Activated CD4-positive, alpha-beta T cell treated with anti-CD3 and anti-CD28 coated beads for 36 hours (primary cell): ENCODE measurements at regions not wholly inside any gene's neighbourhood (a gene's known extent, or its start where the extent isn't known, plus 50 kb on each side); places are given as distances from the start of the nearest gene placed in this dataset.
A peak's percentile ranks its signal among the peaks of the same experiment; 100 is the strongest.
"Not testable (repeated sequence)": the region's sequence is repeated elsewhere in the genome, so short reads cannot be mapped to it uniquely, and the experiment has no call there.

ENCODE experiments used
- ATAC-seq: fragments of 200-7000 bp; cut with Tn5 transposase; one replicate; pipeline ENCODE4 v1.10.0; 2021; ENCODE audit warnings: mild to moderate bottlenecking, moderate library complexity
- CTCF ChIA-PET: fragments of 350-600 bp; sonication (Branson Sonifier 250); formaldehyde crosslinking; loops from one replicate; lab custom pipeline; 2021; ENCODE audit warnings: antibody characterized with exemption; lab: Charles Lee
- POLR2A ChIA-PET: fragments of 350-600 bp; sonication (Branson Sonifier 250); formaldehyde crosslinking; loops from one replicate; lab custom pipeline; 2021; ENCODE audit warnings: antibody characterized with exemption, inconsistent platforms; lab: Charles Lee
- DNase-seq: peaks from one replicate; pipeline ENCODE4 v3.0.0-alpha.2; 2020
- H3K27ac Mint-ChIP-seq: one replicate; pipeline ENCODE4 v1.8.0; 2021; ENCODE audit warnings: mixed read lengths
- H3K27me3 Mint-ChIP-seq: one replicate; pipeline ENCODE4 v1.8.0; 2021; ENCODE audit warnings: mixed read lengths
- H3K36me3 Mint-ChIP-seq: one replicate; pipeline ENCODE4 v1.8.0; 2021; ENCODE audit warnings: low read depth, mixed read lengths
- H3K4me1 Mint-ChIP-seq: one replicate; pipeline ENCODE4 v1.8.0; 2021; ENCODE audit warnings: mixed read lengths
- H3K4me3 Mint-ChIP-seq: one replicate; pipeline ENCODE4 v1.8.0; 2021; ENCODE audit warnings: mild to moderate bottlenecking, moderate library complexity, mixed read lengths
- H3K9me3 Mint-ChIP-seq: one replicate; pipeline ENCODE4 v1.8.0; 2021; ENCODE audit warnings: low read depth, mixed read lengths
- intact Hi-C, 2 experiments: fragments of 100-400 bp; cut with DNase I in 1 of 2; cut with micrococcal nuclease in 1 of 2; formaldehyde crosslinking; loops; one replicate each; pipeline versions ENCODE4 v1.14.2 to v1.15.1; 2022 to 2024; cut with DNase I, micrococcal nuclease

DNA sequence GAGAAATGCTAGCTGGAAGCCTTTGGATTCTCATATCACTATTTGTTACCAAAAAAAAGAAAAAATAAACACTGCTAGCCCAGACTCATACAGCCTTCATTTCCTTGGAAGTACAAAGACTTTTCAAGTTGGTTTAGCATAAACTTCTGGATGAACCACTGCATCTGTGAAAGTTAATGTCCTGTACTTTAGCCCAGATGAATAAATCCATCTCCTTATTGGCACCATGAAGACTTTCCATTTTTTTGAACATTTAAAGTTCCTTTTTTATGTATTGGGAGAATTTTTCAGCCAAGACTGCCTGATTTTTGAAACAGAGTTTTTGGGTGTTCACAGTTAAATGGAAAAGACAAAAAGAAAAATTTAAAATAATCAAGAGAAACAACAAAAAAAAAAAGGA is 184.0 kb upstream of the C1orf87 start:
- no peak for ATAC-seq
- no peak overlapping the region for H3K27ac Mint-ChIP-seq
- H3K36me3 Mint-ChIP-seq: no peaks in the 10 kb centered on the region
- DNase-seq: no peak
- no peaks in the 10 kb centered on the region for H3K4me1 Mint-ChIP-seq
- no peak overlapping the region for H3K4me3 Mint-ChIP-seq
- no peaks in the 10 kb centered on the region for H3K27me3 Mint-ChIP-seq
- intact Hi-C loops: no loop called here
- POLR2A ChIA-PET: no interaction called here
- H3K9me3 Mint-ChIP-seq: no peaks in the 10 kb centered on the region
- CTCF ChIA-PET: no interaction called here

- H3K36me3 Mint-ChIP-seq: no peaks in the 10 kb centered on the region
- no peaks in the 10 kb centered on the region for H3K9me3 Mint-ChIP-seq
- ATAC-seq (no peak), DNase-seq (no peak)
- no peaks in the 10 kb centered on the region for H3K27me3 Mint-ChIP-seq
- H3K4me1 Mint-ChIP-seq: no peaks in the 10 kb centered on the region
- no peak overlapping the region for H3K27ac Mint-ChIP-seq
- ChIA-PET CTCF (no interaction called here), POLR2A (no interaction called here)
- H3K4me3 Mint-ChIP-seq: no peak overlapping the region
- intact Hi-C loops: no loop called here
Measured at GRCh38 chr1:60255565-60255964, 182.0 kb upstream of the C1orf87 start.

DNA sequence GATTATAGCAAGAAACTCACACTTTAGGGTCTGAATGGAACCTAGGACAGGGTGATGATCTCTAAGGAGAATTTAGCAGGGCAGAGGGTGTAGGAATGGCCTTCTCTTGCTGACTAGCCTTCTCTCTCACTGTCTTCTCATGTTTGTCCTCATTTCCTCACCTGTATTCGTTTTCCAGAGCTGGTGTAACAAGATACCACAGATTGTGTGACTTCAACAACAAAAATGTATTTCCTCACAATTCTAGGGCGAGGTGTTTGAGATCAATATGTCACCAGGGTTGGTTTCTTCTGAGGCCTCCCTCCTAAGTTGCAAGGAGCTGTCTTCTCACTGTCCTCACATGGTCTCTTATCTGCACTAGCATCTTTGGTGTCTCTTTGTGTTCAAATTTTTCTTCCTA is 177.9 kb upstream of the C1orf87 start:
- POLR2A ChIA-PET: no interaction called here

GRCh38 chr1:60247467-60247866 is 173.9 kb upstream of the C1orf87 start:
- H3K4me1 Mint-ChIP-seq, ATAC-seq, H3K27me3 Mint-ChIP-seq, intact Hi-C loops, H3K27ac Mint-ChIP-seq, H3K4me3 Mint-ChIP-seq, DNase-seq, POLR2A ChIA-PET, H3K36me3 Mint-ChIP-seq, H3K9me3 Mint-ChIP-seq, CTCF ChIA-PET: not testable (repeated sequence)

More for the DNA sequence above, 177.9 kb upstream of the C1orf87 start:
- peaks cover 4% of the 10 kb centered on the region for H3K9me3 Mint-ChIP-seq
- H3K4me1 Mint-ChIP-seq: no peaks in the 10 kb centered on the region
- ATAC-seq (no peak), DNase-seq (no peak)
- CTCF ChIA-PET: no interaction called here
- intact Hi-C loops: no loop called here
- H3K4me3 Mint-ChIP-seq: no peak overlapping the region
- H3K36me3 Mint-ChIP-seq: no peaks in the 10 kb centered on the region
- H3K27me3 Mint-ChIP-seq: no peaks in the 10 kb centered on the region
- H3K27ac Mint-ChIP-seq: no peak overlapping the region

DNA sequence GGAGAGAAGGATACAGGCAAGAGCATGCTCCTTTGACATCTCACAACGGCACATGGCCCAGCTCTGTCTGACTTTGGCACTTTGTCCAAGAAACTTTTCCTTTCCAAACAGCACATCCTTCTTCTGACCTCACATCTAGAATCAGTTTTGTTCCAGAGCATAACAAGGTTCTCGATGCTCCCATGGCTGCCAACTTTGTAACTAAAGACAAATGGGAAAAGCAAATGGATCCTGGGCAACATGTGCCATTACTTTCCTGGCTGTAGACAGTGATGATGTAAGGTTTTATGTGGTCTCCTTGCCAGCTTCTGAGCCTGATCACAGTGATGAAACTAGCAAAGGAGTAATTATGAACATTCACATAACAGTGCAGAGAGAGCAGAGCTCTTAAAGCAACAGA is 171.8 kb upstream of the C1orf87 start:
- intact Hi-C loops: no loop called here
- no peaks in the 10 kb centered on the region for H3K4me1 Mint-ChIP-seq
- no peaks in the 10 kb centered on the region for H3K36me3 Mint-ChIP-seq
- DNase-seq (no peak), ATAC-seq (no peak)
- ChIA-PET POLR2A (no interaction called here), CTCF (no interaction called here)
- no peak overlapping the region for H3K4me3 Mint-ChIP-seq
- no peak overlapping the region for H3K27ac Mint-ChIP-seq
- H3K27me3 Mint-ChIP-seq: no peaks in the 10 kb centered on the region
- peaks cover 6% of the 10 kb centered on the region for H3K9me3 Mint-ChIP-seq

GRCh38 chr1:60244906-60245305 is 171.3 kb upstream of the C1orf87 start:
- no peaks in the 10 kb centered on the region for H3K4me1 Mint-ChIP-seq
- intact Hi-C loops: no loop called here
- CTCF ChIA-PET: no interaction called here

DNA sequence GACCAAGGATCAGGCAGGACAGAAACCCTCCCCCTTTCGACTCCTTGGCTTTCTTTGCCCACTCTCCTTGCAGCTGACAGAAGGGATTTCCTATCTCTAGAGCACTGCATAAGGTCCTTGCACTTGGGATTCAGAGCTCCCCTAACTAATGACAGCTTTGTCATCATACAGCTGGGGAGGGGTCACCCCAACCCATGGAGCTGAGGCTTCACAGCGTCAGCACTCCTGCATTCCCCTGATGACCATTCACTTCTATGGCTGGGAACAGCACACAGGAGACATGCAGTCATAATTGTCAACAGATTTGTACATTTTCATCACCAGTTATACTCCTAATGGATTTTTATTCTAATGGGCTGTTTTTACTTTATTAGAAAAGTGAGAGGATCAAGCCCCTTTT is 161.7 kb upstream of the C1orf87 start:
- ATAC-seq (no peak), DNase-seq (no peak)
- H3K36me3 Mint-ChIP-seq: no peaks in the 10 kb centered on the region
- H3K4me1 Mint-ChIP-seq: no peaks in the 10 kb centered on the region
- ChIA-PET CTCF (interaction anchor here (0.7 kb wide), 1 partner anchor 13 kb away, joined by 3 read pairs; no protein-coding TSS in a partner anchor), POLR2A (interaction anchor here (0.6 kb wide), 1 partner anchor 811 kb away, joined by 3 read pairs; no protein-coding TSS in a partner anchor)
- no peaks in the 10 kb centered on the region for H3K9me3 Mint-ChIP-seq
- no peak overlapping the region for H3K27ac Mint-ChIP-seq
- peaks cover under 1% of the 10 kb centered on the region for H3K27me3 Mint-ChIP-seq
- intact Hi-C loops: no loop called here
- H3K4me3 Mint-ChIP-seq: no peak overlapping the region

More at GRCh38 chr1:60244906-60245305, 171.3 kb upstream of the C1orf87 start:
- Mint-ChIP-seq H3K36me3 (no peaks in the 10 kb centered on the region), H3K27me3 (no peaks in the 10 kb centered on the region), H3K9me3 (peaks cover 6% of the 10 kb centered on the region), H3K4me3 (no peak overlapping the region), H3K27ac (no peak overlapping the region)
- POLR2A ChIA-PET: no interaction called here
- ATAC-seq (no peak), DNase-seq (no peak)

DNA sequence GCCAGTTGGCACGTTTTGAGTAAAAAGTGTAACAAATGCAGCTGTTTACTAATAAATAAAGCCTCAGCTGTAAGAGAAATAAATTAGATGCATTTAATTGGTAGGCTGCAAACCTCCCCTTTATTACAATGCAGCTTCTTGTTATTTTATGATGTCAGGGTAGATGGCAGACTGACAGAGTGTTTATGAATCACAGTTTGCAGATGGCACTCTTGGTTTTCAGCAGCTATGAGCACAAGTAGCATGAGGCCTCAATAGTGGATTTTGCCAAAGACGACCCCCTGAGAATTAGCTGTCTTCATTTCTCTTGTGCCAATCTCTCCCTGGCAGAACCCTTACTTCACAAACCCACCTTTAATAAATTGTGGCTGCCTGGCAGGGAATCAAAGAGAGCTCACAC is 161.2 kb upstream of the C1orf87 start:
- peaks cover 4% of the 10 kb centered on the region for H3K27me3 Mint-ChIP-seq
- CTCF ChIA-PET: interaction anchor here (0.7 kb wide), 1 partner anchor 13 kb away, joined by 3 read pairs; no protein-coding TSS in a partner anchor
- no peaks in the 10 kb centered on the region for H3K9me3 Mint-ChIP-seq
- no peak for ATAC-seq
- no peak for DNase-seq
- no peak overlapping the region for H3K4me3 Mint-ChIP-seq
- intact Hi-C loops: no loop called here
- no peak overlapping the region for H3K27ac Mint-ChIP-seq
- no peaks in the 10 kb centered on the region for H3K4me1 Mint-ChIP-seq
- H3K36me3 Mint-ChIP-seq: no peaks in the 10 kb centered on the region
- POLR2A ChIA-PET: no interaction called here

- ChIA-PET CTCF (no interaction called here), POLR2A (no interaction called here)
- Mint-ChIP-seq H3K4me3 (no peak overlapping the region), H3K4me1 (peaks cover 10% of the 10 kb centered on the region), H3K36me3 (no peaks in the 10 kb centered on the region), H3K9me3 (no peaks in the 10 kb centered on the region), H3K27ac (no peak overlapping the region), H3K27me3 (peaks cover 10% of the 10 kb centered on the region)
- DNase-seq (no peak), ATAC-seq (no peak)
- intact Hi-C loops: no loop called here
Measured at GRCh38 chr1:60229821-60230220, 156.3 kb upstream of the C1orf87 start.

DNA sequence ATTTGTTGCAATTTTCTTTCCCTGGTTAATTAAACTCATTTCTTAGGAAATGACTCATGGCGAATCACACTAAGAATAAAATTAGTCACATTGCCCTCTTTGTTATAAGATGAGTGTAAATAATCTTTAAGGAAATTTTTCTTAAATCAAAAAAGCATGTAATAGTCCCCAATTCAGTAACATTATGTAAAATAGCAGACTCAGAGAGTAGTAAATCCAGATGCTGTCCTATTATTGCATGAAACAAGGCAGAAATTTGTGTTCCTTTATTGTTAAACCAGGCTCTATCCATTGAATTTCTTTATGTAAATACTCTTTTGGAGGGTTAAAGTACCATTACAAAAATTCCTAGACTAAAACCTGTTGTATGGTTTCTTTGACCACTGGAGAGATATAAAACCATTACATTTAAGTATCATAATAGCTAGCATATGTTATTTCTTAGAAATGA is 154.5 kb upstream of the C1orf87 start:
- Mint-ChIP-seq H3K4me1 (peaks cover 10% of the 10 kb centered on the region), H3K27ac (no peak overlapping the region), H3K4me3 (no peak overlapping the region), H3K36me3 (no peaks in the 10 kb centered on the region), H3K9me3 (no peaks in the 10 kb centered on the region), H3K27me3 (peaks cover 10% of the 10 kb centered on the region)
- no peak for DNase-seq
- intact Hi-C loops: no loop called here
- CTCF ChIA-PET: no interaction called here
- POLR2A ChIA-PET: no interaction called here
- peak; percentile 49 for ATAC-seq

DNA sequence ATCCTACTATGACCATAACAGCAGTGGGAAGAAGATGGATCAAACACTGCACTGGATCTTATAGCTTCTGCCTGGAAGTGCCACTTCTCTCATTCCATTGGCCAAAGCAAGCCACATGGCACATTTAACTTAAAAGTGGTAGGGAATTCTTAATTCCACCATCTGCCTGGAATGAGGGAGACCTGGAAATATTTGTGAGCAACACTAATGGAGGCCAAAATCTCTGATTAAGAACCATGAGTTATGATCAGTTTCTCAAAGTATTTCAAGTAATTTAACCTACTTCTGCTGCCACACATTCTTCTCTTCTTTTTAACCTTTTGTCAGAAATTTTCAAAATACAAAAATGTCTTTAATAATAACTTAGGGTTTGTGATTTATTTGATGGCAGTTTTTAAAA is 154.0 kb upstream of the C1orf87 start:
- ChIA-PET POLR2A (no interaction called here), CTCF (no interaction called here)
- Mint-ChIP-seq H3K27ac (no peak overlapping the region), H3K9me3 (no peaks in the 10 kb centered on the region), H3K4me1 (peaks cover 10% of the 10 kb centered on the region), H3K27me3 (peaks cover 10% of the 10 kb centered on the region), H3K36me3 (no peaks in the 10 kb centered on the region), H3K4me3 (no peak overlapping the region)
- ATAC-seq: no peak
- DNase-seq: no peak
- intact Hi-C loops: no loop called here

DNA sequence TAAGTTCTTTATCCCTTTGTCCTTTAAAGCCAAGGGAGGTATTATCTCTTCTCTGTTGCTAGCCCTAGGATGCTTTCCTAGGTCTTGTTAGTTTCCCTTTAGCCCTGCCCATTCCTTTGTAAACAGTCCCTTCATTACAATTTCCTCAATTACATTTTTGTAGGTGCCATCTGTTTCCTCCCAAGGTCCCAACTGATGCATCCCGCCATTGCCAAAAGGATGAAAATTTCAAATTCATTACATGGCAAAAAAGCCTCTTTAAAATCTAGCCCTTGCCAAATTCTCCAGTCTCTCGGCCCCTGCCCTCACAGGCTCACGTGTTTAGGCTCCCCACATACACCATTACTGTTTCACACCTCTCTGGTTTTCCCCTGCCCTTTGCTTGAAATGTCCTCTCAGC is 151.9 kb upstream of the C1orf87 start:
- H3K36me3 Mint-ChIP-seq: no peaks in the 10 kb centered on the region
- ATAC-seq (no peak), DNase-seq (no peak)
- H3K27me3 Mint-ChIP-seq: peaks cover 10% of the 10 kb centered on the region
- ChIA-PET CTCF (no interaction called here), POLR2A (no interaction called here)
- no peak overlapping the region for H3K4me3 Mint-ChIP-seq
- intact Hi-C loops: no loop called here
- peaks cover 10% of the 10 kb centered on the region for H3K4me1 Mint-ChIP-seq
- no peak overlapping the region for H3K27ac Mint-ChIP-seq
- no peaks in the 10 kb centered on the region for H3K9me3 Mint-ChIP-seq

DNA sequence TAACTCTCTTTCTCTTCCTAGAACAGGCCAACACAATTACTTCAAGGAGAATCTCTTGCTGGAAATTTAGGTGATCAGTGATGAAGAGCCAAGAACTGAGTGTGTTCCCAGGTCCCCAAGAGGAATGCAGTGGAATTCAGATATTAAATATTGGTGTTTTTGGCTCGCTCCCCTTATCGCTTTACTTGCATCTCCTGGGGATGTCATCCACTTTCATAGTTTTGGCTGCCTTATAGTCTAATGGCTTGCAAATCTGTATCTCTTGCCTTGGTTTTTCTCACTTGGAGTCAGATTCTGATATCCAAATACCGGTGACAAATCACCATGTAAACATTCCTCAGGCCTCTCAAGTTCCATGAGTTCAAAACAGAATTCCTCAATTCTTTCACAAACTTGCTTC is 151.0 kb upstream of the C1orf87 start:
- Mint-ChIP-seq H3K36me3 (no peaks in the 10 kb centered on the region), H3K4me1 (peaks cover 10% of the 10 kb centered on the region), H3K27me3 (peaks cover 6% of the 10 kb centered on the region), H3K27ac (no peak overlapping the region), H3K4me3 (no peak overlapping the region), H3K9me3 (no peaks in the 10 kb centered on the region)
- DNase-seq: no peak
- ChIA-PET POLR2A (interaction anchor here (0.6 kb wide), 1 partner anchor 27 kb away, joined by 3 read pairs; no protein-coding TSS in a partner anchor), CTCF (no interaction called here)
- intact Hi-C loops: no loop called here
- ATAC-seq: no peak
